Endodermal cell (in vitro differentiated cells): ENCODE measurements at regions not wholly inside any gene's neighbourhood (a gene's known extent, or its start where the extent isn't known, plus 50 kb on each side); places are given as distances from the start of the nearest gene placed in this dataset.

Source experiments
- DNase-seq: peaks from one replicate; pipeline ENCODE4 v3.0.0-alpha.2; 2017
- H3K27ac ChIP-seq: 2 replicates; pipeline ENCODE4 v1.5.1; 2013; ENCODE audit warnings: mild to moderate bottlenecking, low read depth, low read length, moderate library complexity
- H3K27me3 ChIP-seq: 2 replicates; pipeline ENCODE4 v1.6.1; 2013; ENCODE audit warnings: mild to moderate bottlenecking, low read length, moderate library complexity; ENCODE audit not compliant: insufficient read depth, control insufficient read depth, poor library complexity, severe bottlenecking
- H3K36me3 ChIP-seq: 2 replicates; pipeline ENCODE4 v1.7.0; 2013; ENCODE audit warnings: mild to moderate bottlenecking, low read length, moderate library complexity; ENCODE audit not compliant: control insufficient read depth, insufficient read depth
- H3K4me1 ChIP-seq: one replicate; pipeline ENCODE4 v1.7.0; 2013; ENCODE audit warnings: low read length; ENCODE audit not compliant: control insufficient read depth, insufficient read depth
- H3K4me3 ChIP-seq: 2 replicates; pipeline ENCODE4 v1.5.1; 2013; ENCODE audit warnings: mild to moderate bottlenecking, low read length, moderate library complexity
- H3K9ac ChIP-seq: 2 replicates; pipeline ENCODE4 v1.6.1; 2013; ENCODE audit warnings: mild to moderate bottlenecking, low read length, moderate library complexity; ENCODE audit not compliant: poor library complexity, severe bottlenecking; ENCODE audit errors: extremely low read depth
- H3K9me3 ChIP-seq: 2 replicates; pipeline ENCODE4 v1.6.1; 2013; ENCODE audit warnings: mild to moderate bottlenecking, low read length, moderate library complexity; ENCODE audit not compliant: control insufficient read depth
- H3K27ac Mint-ChIP-seq: 2 replicates; pipeline ENCODE4 v1.8.0; 2020; ENCODE audit warnings: mixed read lengths
- H3K27me3 Mint-ChIP-seq: 2 replicates; pipeline ENCODE4 v1.8.0; 2021; ENCODE audit warnings: mild to moderate bottlenecking, mixed read lengths; ENCODE audit not compliant: insufficient read depth
- H3K36me3 Mint-ChIP-seq: 2 replicates; pipeline ENCODE4 v1.8.0; 2020; ENCODE audit warnings: low read depth, mixed read lengths
- H3K4me1 Mint-ChIP-seq: 2 replicates; pipeline ENCODE4 v1.8.0; 2020; ENCODE audit warnings: mixed read lengths
- H3K4me3 Mint-ChIP-seq: 2 replicates; pipeline ENCODE4 v1.8.0; 2020; ENCODE audit warnings: mild to moderate bottlenecking, moderate library complexity, mixed read lengths
- H3K9me3 Mint-ChIP-seq: 2 replicates; pipeline ENCODE4 v1.8.0; 2020; ENCODE audit warnings: mild to moderate bottlenecking, mixed read lengths
- CTCF ChIP-seq: fragments of 200-600 bp; sonication (generic); conservative IDR thresholded peaks from 2 replicates; pipeline ENCODE4 v1.5.0; 2021; ENCODE audit warnings: antibody characterized with exemption, mild to moderate bottlenecking
- WGBS, 2 experiments: methylation state at CpG; one replicate each; pipeline versions ENCODE4 v1.1.5 to v1.1.7; 2013; ENCODE audit warnings: missing lambda C conversion rate in 2 of 2, mixed read lengths in 1 of 2; ENCODE audit not compliant: insufficient coverage in 1 of 2, insufficient read length in 1 of 2; 5-methylcytosine and 5-hydroxymethylcytosine counted together

GRCh38 chr2:100627330-100628300 is 64.8 kb downstream of the PDCL3 start:
- TF ChIP-seq CTCF: no peak
- WGBS, 2 experiments: 91 to 94% methylated on average over 3 to 13 of the region's 13 CpGs
- Mint-ChIP-seq H3K9me3 (peaks cover under 1% of the 10 kb centered on the region), H3K4me3 (no peak overlapping the region), H3K36me3 (no peaks in the 10 kb centered on the region), H3K27me3 (peaks cover 1% of the 10 kb centered on the region), H3K4me1 (peaks cover 13% of the 10 kb centered on the region), H3K27ac (no peak overlapping the region)
- H3K9ac ChIP-seq: no peak overlapping the region
- no peaks in the 10 kb centered on the region for H3K9me3 ChIP-seq
- no peaks in the 10 kb centered on the region for H3K4me1 ChIP-seq
- no peak overlapping the region for H3K4me3 ChIP-seq
- H3K27me3 ChIP-seq: no peaks in the 10 kb centered on the region
- no peak overlapping the region for H3K27ac ChIP-seq
- H3K36me3 ChIP-seq: no peaks in the 10 kb centered on the region
- DNase-seq: no peak

GRCh38 chr2:100628506-100628905 is 65.7 kb downstream of the PDCL3 start:
- no peak overlapping the region for H3K9ac ChIP-seq
- no peak for TF ChIP-seq CTCF
- peaks cover 13% of the 10 kb centered on the region for H3K4me1 Mint-ChIP-seq

GRCh38 chr2:100629309-100629708 is 66.5 kb downstream of the PDCL3 start:
- Histone ChIP-seq H3K36me3 (no peaks in the 10 kb centered on the region), H3K27me3 (no peaks in the 10 kb centered on the region), H3K9ac (no peak overlapping the region), H3K4me1 (no peaks in the 10 kb centered on the region), H3K27ac (no peak overlapping the region), H3K9me3 (no peaks in the 10 kb centered on the region), H3K4me3 (no peak overlapping the region)
- 86 to 94% methylated on average over 5 of the region's 5 CpGs for WGBS, 2 experiments
- Mint-ChIP-seq H3K36me3 (no peaks in the 10 kb centered on the region), H3K4me1 (peaks cover 13% of the 10 kb centered on the region), H3K9me3 (no peaks in the 10 kb centered on the region), H3K27me3 (peaks cover 1% of the 10 kb centered on the region), H3K27ac (no peak overlapping the region), H3K4me3 (no peak overlapping the region)
- TF ChIP-seq CTCF: no peak
- DNase-seq: no peak

More at GRCh38 chr2:100628506-100628905, 65.7 kb downstream of the PDCL3 start:
- 89 to 90% methylated on average over 8 to 13 of the region's 13 CpGs for WGBS, 2 experiments
- Mint-ChIP-seq H3K27me3 (peaks cover 1% of the 10 kb centered on the region), H3K27ac (no peak overlapping the region), H3K9me3 (no peaks in the 10 kb centered on the region), H3K4me3 (no peak overlapping the region), H3K36me3 (no peaks in the 10 kb centered on the region)
- DNase-seq: no peak
- Histone ChIP-seq H3K27me3 (no peaks in the 10 kb centered on the region), H3K9me3 (no peaks in the 10 kb centered on the region), H3K4me3 (no peak overlapping the region), H3K4me1 (no peaks in the 10 kb centered on the region), H3K36me3 (no peaks in the 10 kb centered on the region), H3K27ac (no peak overlapping the region)
